ENCODE measurements at regions not wholly inside any gene's neighbourhood (a gene's known extent, or its start where the extent isn't known, plus 50 kb on each side); places are given as distances from the start of the nearest gene placed in this dataset.

DNA sequence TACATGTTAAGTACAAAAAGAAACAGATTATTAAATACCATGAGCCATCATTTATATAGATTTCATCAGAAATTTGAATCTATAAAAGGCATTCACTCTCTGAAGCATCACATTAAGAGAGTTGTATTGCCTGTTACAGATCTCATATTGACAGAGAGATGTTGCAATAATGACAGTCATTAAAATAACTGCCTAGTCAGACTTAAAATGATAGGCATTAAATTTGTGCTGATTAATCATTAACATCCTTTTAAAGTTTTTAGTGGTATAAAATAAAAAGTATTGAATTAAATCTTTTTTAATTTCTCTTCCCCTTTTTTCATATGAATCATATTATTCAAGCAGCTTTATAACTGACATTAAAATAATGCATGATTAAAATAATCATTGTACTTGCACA is 404.9 kb upstream of the FAM174A start:
- TF ChIP-seq EGR1 (IDR thresholded peaks at IDR 0.05; ENCODE audit: low read depth), result no peak
- TF ChIP-seq ELF1 (IDR thresholded peaks at IDR 0.05; ENCODE audit: borderline replicate concordance, low read depth), result no peak
- TF ChIP-seq, protein P1, sequence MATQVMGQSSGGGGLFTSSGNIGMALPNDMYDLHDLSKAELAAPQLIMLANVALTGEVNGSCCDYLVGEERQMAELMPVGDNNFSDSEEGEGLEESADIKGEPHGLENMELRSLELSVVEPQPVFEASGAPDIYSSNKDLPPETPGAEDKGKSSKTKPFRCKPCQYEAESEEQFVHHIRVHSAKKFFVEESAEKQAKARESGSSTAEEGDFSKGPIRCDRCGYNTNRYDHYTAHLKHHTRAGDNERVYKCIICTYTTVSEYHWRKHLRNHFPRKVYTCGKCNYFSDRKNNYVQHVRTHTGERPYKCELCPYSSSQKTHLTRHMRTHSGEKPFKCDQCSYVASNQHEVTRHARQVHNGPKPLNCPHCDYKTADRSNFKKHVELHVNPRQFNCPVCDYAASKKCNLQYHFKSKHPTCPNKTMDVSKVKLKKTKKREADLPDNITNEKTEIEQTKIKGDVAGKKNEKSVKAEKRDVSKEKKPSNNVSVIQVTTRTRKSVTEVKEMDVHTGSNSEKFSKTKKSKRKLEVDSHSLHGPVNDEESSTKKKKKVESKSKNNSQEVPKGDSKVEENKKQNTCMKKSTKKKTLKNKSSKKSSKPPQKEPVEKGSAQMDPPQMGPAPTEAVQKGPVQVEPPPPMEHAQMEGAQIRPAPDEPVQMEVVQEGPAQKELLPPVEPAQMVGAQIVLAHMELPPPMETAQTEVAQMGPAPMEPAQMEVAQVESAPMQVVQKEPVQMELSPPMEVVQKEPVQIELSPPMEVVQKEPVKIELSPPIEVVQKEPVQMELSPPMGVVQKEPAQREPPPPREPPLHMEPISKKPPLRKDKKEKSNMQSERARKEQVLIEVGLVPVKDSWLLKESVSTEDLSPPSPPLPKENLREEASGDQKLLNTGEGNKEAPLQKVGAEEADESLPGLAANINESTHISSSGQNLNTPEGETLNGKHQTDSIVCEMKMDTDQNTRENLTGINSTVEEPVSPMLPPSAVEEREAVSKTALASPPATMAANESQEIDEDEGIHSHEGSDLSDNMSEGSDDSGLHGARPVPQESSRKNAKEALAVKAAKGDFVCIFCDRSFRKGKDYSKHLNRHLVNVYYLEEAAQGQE (IDR thresholded peaks at IDR 0.05; ENCODE audit: low read depth), result no peak
- TF ChIP-seq EZH2phosphoT487 (IDR thresholded peaks at IDR 0.05; ENCODE audit: borderline replicate concordance), result no peak
- TF ChIP-seq, protein P2, sequence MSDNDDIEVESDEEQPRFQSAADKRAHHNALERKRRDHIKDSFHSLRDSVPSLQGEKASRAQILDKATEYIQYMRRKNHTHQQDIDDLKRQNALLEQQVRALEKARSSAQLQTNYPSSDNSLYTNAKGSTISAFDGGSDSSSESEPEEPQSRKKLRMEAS (IDR thresholded peaks at IDR 0.05), result no peak
- ATAC-seq, result no peak
- CTCF ChIA-PET, result no interaction called here
- no peaks in the 10 kb centered on the region for H3K9me2 ChIP-seq (ENCODE audit: insufficient read depth)
- no peak overlapping the region for H3K27ac ChIP-seq (ENCODE audit: low read depth, low read length)
- no peak overlapping the region for H3K4me3 ChIP-seq (replicated peaks in 1 of 2; ENCODE audit: low read depth in 1 of 2, low read length in 2 of 2)
- BruUV-seq (replicated peaks), result no TSS peak
- H3K27me3 ChIP-seq (ENCODE audit: insufficient read depth, low read length), result 0 out of 2 replicates have a peak, but pooled peaks cover 5% of the 10 kb centered on the region
- no peak overlapping the region for H3K4me2 ChIP-seq (ENCODE audit: low read length)
- H3K9me3 ChIP-seq (ENCODE audit: control insufficient read depth in 1 of 2, insufficient read depth in 1 of 2, low read depth in 1 of 2, low read length in 2 of 2), result no peaks in the 10 kb centered on the region
- RAD21 ChIA-PET (ENCODE audit: low non-redundant PET in 1 of 2, low total read pairs in 2 of 2, uncharacterized antibody in 2 of 2, unreplicated experiment in 2 of 2), result no interaction called here
- DNase-seq (ENCODE audit: low read depth, low spot score), result no peak
- H4K20me1 ChIP-seq (ENCODE audit: insufficient read depth), result no peaks in the 10 kb centered on the region
- intact Hi-C loops (cut with micrococcal nuclease), result no loop called here
- H3K4me1 ChIP-seq (ENCODE audit: control insufficient read depth in 1 of 2, insufficient read depth in 2 of 2, low read length in 2 of 2), result no peaks in the 10 kb centered on the region
- no peak overlapping the region for H3K9ac ChIP-seq (ENCODE audit: low read length)
- POLR2A ChIA-PET, result no interaction called here
- no peaks in the 10 kb centered on the region for H3K79me2 ChIP-seq (ENCODE audit: insufficient read depth, low read length)
- H3K36me3 ChIP-seq (ENCODE audit: control insufficient read depth in 1 of 2, insufficient read depth in 2 of 2, low read length in 2 of 2), result no peaks in the 10 kb centered on the region
- H2AFZ ChIP-seq (ENCODE audit: low read depth, low read length, poor library complexity, severe bottlenecking), result no peak overlapping the region

DNA sequence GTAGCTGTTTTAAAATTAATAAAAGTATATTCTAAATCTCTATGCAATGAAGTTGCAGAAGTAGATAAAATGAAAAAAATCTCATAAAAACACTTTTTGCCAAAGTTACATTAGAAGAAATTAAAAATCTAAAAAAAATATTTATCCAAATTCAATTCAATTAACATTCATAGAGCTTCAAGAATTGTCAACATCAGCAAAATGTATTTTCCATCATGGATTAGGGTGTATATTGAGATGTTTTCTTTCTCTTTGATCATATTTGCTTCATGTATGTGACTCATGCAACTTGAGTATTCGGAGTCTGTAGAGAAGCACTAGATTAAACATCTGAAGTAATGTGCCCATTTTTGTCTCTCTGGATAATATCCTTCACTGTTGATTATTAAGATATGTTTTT is 415.3 kb upstream of the FAM174A start:
- Histone ChIP-seq H3K27me3 (ENCODE audit: insufficient read depth, low read length) (0 out of 2 replicates have a peak, but pooled peaks cover 6% of the 10 kb centered on the region), H3K9me3 (ENCODE audit: control insufficient read depth in 1 of 2, insufficient read depth in 1 of 2, low read depth in 1 of 2, low read length in 2 of 2) (no peaks in the 10 kb centered on the region), H3K9me2 (ENCODE audit: insufficient read depth) (no peaks in the 10 kb centered on the region), H3K4me1 (ENCODE audit: control insufficient read depth in 1 of 2, insufficient read depth in 2 of 2, low read length in 2 of 2) (no peaks in the 10 kb centered on the region), H3K9ac (ENCODE audit: low read length) (no peak overlapping the region), H3K4me3 (replicated peaks in 1 of 2; ENCODE audit: low read depth in 1 of 2, low read length in 2 of 2) (no peak overlapping the region), H3K79me2 (ENCODE audit: insufficient read depth, low read length) (no peaks in the 10 kb centered on the region), H4K20me1 (ENCODE audit: insufficient read depth) (no peaks in the 10 kb centered on the region; the same call in 1 of the 2 replicates), H2AFZ (ENCODE audit: low read depth, low read length, poor library complexity, severe bottlenecking) (no peak overlapping the region), H3K36me3 (ENCODE audit: control insufficient read depth in 1 of 2, insufficient read depth in 2 of 2, low read length in 2 of 2) (no peaks in the 10 kb centered on the region), H3K4me2 (ENCODE audit: low read length) (no peak overlapping the region), H3K27ac (ENCODE audit: low read depth, low read length) (no peak overlapping the region)
- ATAC-seq (no peak), DNase-seq (ENCODE audit: low read depth, low spot score) (no peak)
- intact Hi-C loops (cut with micrococcal nuclease), result no loop called here
- ChIA-PET RAD21 (ENCODE audit: low non-redundant PET in 1 of 2, low total read pairs in 2 of 2, uncharacterized antibody in 2 of 2, unreplicated experiment in 2 of 2) (no interaction called here), POLR2A (no interaction called here), CTCF (no interaction called here)
- no TSS peak for BruUV-seq (replicated peaks)
- TF ChIP-seq TCF7L2 (IDR thresholded peaks at IDR 0.05; ENCODE audit: borderline replicate concordance, extremely low read depth, insufficient read depth, insufficient read length), result no peak
- TF ChIP-seq, protein P3, sequence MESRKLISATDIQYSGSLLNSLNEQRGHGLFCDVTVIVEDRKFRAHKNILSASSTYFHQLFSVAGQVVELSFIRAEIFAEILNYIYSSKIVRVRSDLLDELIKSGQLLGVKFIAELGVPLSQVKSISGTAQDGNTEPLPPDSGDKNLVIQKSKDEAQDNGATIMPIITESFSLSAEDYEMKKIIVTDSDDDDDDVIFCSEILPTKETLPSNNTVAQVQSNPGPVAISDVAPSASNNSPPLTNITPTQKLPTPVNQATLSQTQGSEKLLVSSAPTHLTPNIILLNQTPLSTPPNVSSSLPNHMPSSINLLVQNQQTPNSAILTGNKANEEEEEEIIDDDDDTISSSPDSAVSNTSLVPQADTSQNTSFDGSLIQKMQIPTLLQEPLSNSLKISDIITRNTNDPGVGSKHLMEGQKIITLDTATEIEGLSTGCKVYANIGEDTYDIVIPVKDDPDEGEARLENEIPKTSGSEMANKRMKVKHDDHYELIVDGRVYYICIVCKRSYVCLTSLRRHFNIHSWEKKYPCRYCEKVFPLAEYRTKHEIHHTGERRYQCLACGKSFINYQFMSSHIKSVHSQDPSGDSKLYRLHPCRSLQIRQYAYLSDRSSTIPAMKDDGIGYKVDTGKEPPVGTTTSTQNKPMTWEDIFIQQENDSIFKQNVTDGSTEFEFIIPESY (IDR thresholded peaks at IDR 0.05; ENCODE audit: extremely low read depth, insufficient replicate concordance, low read length), result no peak
- no peak for TF ChIP-seq YY1 (IDR thresholded peaks at IDR 0.05; ENCODE audit: extremely low read depth, insufficient replicate concordance, low read depth, low read length)
- TF ChIP-seq RAD21 (IDR thresholded peaks at IDR 0.05; ENCODE audit: low read depth), result no peak
- TF ChIP-seq EGR1 (IDR thresholded peaks at IDR 0.05; ENCODE audit: low read depth), result no peak
- TF ChIP-seq CBX3 (IDR thresholded peaks at IDR 0.05; ENCODE audit: low read depth), result no peak
- no peak for TF ChIP-seq POLR2A (IDR thresholded peaks at IDR 0.05; ENCODE audit: borderline replicate concordance, extremely low read depth, insufficient read depth, insufficient read length)
- no peak for TF ChIP-seq SRF (IDR thresholded peaks at IDR 0.05; ENCODE audit: low read depth)
- TF ChIP-seq ELF1 (IDR thresholded peaks at IDR 0.05; ENCODE audit: borderline replicate concordance, low read depth), result no peak
